ENCODE measurements at regions not wholly inside any gene's neighbourhood (a gene's known extent, or its start where the extent isn't known, plus 50 kb on each side); places are given as distances from the start of the nearest gene placed in this dataset.

DNA sequence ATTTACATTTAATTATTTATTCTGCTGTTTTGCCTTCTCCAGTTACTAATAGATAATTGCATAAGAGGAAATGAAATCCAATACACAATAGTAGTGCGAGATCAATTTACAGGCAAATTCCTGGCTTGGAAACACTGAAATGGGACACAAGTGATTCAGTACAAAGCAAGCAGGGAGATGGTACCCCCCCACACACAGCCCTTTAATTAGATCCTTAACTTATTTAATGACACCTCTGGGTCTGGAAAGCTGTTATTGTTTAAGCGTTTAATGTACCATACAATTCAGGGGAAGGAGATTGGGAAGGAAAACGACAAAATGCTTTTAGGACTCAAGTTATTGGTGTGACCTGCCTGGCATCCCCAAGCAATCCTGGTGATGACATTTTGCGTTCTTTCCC lies 318.2 kb downstream of the NPIPA8 start:
- TF ChIP-seq, protein P1, sequence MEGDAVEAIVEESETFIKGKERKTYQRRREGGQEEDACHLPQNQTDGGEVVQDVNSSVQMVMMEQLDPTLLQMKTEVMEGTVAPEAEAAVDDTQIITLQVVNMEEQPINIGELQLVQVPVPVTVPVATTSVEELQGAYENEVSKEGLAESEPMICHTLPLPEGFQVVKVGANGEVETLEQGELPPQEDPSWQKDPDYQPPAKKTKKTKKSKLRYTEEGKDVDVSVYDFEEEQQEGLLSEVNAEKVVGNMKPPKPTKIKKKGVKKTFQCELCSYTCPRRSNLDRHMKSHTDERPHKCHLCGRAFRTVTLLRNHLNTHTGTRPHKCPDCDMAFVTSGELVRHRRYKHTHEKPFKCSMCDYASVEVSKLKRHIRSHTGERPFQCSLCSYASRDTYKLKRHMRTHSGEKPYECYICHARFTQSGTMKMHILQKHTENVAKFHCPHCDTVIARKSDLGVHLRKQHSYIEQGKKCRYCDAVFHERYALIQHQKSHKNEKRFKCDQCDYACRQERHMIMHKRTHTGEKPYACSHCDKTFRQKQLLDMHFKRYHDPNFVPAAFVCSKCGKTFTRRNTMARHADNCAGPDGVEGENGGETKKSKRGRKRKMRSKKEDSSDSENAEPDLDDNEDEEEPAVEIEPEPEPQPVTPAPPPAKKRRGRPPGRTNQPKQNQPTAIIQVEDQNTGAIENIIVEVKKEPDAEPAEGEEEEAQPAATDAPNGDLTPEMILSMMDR (tag by site-specific recombination; IDR thresholded peaks at IDR 0.05) = no peak
- TF ChIP-seq ZNF280D (tag by site-specific recombination; IDR thresholded peaks at IDR 0.05) (no peak), ZNF623 (tag by site-specific recombination; IDR thresholded peaks at IDR 0.05) (no peak), ZNF596 (tag by site-specific recombination; IDR thresholded peaks at IDR 0.05) (no peak)
